NCI-H1092 (cell line): ENCODE measurements at regions not wholly inside any gene's neighbourhood (a gene's known extent, or its start where the extent isn't known, plus 50 kb on each side); places are given as distances from the start of the nearest gene placed in this dataset.

Source experiments
- DNase-seq: peaks from one replicate; lab custom pipeline; 2025; lab: John Stamatoyannopoulos, UW

DNA sequence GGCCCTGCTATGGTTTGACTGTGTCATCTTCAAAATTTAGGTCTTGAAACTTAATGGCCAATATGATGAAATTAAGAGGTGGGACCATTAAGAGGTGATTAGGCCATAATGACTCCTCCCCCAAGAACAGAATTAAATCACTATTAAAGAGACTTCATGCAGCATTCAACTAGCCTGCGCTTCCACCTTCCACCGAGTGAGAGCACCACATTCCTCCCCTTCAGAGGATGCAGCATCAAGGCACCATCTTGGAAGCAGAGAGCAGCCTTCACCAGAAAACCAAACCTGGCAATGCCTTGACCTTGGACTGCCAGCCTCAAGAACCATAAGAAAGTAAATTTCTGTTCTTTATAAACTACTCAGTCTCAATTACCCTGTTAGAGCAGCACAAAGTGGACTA lies 371.1 kb upstream of the NFE2L3 start:
- no peak for DNase-seq

DNA sequence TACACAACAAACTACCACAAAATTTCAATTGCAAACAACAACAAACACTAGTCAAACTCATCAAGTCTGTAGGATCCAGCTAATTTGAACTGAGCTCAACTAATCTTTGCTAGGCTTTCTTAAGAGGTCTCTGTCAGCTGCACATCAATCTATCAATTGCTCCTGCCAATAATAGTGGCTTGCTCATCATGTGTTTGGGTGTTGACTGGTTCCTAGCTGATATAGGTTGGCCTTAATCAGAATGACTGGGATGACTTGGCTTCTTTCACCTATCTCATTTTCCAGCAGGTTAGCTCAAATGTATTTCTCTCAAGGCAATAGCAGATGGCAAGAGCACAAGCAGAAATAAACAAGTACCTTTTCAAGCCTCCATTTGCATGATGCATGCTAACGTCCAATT lies 370.3 kb upstream of the NFE2L3 start:
- no peak for DNase-seq

DNA sequence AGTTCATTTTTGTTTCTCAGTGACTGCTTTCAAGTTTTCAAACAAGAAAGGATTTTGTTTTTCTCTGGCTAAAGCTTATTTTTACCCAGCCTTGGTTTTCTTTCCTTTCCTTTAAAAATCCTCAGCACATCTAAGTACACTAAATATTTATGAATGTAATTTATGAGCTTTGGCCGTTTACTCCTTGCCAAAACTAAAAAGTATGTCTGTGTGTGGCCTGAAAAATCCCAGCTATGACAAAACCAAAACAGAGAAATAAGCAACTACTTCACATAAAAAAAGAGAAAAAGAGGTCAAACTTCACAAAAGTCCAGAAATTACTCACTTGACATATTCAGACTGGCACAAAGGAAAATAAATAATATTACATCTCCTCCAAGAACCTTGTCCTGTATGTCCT lies 365.1 kb upstream of the NFE2L3 start:
- no peak for DNase-seq

DNA sequence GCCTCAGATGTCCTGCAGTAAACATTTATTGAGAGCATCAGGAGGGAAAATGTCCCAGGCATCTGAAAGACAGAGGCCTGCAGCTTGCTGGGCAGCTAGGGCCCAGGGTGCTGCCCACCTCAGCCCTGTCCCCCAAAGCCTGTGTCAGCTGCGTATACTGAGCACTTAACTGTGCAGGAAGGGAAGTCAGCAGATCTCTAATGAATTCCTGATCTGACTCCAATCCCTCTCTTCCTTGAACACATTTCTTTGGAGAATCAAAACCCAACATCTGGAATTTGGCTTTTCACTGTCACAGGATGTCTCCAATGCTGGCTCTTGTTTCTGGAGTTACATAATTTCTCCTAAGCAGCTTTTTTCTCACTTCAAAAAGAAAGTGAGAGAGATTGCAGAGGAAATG lies 364.7 kb upstream of the NFE2L3 start:
- DNase-seq: no peak

DNA sequence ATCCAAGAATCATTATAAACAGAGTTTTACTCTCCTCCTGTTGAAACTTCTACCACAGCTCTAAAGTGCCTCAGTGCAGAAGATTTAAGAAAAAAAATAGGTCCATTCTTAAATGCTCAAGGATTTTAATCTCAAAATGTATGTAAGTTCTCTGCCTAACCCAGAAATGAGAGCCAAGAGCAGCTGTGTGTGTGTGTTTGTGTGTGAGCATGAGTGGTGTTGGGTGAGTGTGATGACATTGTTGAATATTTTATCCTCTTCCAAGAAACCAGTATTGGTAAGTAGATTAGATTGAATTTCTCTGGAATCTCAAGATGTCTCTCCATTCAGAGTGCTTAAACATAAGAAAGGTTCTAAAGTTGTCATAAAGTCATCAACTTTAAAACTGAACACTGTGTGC lies 363.6 kb upstream of the NFE2L3 start:
- no peak for DNase-seq

DNA sequence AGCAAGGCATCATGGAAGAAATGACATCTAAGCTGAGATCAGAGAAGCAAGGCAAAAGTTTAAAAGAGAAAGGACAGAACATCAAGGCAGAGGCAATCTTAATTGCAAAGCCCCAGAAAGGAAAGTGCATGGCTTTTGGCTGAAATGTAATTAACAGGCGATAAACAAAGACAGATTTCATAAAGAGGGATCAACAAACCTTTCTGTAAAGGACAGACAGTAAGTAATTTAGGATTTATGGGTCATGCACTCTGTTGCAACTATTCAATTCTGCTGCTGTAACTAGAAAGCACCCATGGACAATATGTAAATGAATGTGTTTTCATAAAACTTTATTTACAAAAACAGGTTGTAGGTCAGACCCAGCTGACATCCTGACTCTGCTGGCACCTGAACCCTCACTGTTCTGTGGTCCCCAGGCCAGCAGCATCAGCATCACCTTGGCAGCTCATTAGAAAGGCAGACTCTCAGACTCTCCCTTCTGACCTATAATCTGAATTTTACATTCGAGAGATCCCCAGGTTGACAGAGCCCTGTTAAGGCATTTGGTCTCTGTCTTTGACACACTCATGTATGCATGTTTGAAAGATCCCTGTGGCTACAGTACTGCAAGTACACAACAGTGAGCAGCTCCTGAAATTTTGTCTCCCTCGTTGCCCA lies 362.9 kb upstream of the NFE2L3 start:
- no peak for DNase-seq

DNA sequence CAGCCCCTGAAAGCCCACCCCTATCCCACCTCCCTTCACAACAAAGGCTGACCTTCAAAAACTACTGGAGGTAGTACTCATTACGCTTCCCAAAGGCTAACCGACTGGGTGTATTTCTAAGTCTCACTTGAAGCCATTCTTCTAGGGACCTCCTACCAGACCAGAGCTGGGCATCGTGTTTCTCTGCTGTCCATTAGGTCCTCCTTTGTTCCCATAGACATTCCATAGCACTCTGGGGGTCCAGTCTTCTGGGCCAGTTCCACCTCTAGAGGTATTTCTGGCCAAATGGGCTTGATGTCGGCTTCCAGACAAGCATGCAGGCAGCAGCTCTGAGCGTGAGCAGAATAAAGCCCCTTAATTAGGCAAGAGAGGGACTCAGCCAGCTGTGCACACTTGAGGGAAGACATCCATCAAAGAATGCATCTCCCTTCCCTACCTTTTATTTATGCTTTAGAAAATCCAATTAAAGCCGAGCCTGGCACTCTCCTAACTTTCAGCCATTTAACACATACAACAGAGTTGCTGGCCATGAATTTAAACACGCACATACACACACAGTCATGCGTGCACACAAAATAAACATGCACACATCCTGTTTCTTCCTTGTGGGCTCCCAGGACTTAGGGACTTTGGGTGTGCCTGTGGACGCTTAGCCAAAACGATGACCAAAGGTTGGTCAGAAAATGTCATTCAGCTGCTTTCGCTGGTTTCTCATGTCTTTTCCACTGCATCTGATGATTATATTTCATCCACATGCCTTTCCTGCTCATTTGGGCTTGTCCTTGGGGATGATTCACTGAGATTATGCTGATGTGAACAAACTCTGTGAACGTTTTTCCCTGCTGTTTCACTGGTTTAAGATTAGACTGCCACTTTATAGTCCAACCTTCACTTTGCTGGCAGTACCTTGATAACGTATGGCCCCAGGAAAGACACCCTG lies 362.0 kb upstream of the NFE2L3 start:
- DNase-seq: no peak

DNA sequence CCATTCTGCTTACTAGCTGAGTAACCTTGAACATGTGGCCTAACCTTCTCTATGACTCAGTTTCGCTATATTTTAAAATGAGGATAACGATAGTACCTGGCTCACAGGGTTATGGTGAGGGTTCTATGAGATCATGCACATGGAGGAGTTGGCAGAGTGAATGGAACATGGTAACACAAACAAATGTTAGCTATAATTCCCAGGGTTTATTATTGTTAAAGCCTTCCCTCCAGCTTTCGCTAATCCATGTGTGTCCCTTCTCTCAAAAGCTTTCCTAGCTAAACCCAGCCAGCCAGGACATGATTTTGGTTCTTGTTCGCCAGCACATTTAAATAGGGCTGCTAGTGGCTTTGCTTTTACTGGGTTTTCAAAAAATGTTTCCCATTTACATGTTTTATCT lies 361.0 kb upstream of the NFE2L3 start:
- DNase-seq: no peak

DNA sequence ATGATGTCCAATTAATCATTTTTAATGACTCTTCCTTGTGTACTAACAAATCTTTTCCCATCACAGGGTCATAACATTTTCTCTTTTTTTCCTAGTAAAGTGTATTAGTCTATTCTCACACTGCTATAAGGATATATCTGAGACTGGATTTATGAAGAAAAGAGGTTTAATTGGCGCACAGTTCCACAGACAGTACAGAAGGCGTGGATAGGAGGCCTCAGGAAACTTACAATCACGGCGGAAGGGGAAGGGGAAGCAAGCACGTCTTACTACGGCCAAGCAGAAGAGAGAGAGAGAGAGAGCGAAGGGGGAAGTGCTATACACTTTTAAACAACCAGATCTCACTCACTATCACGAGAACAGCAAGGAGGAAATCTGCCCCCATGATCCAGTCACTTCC lies 359.4 kb upstream of the NFE2L3 start:
- no peak for DNase-seq

DNA sequence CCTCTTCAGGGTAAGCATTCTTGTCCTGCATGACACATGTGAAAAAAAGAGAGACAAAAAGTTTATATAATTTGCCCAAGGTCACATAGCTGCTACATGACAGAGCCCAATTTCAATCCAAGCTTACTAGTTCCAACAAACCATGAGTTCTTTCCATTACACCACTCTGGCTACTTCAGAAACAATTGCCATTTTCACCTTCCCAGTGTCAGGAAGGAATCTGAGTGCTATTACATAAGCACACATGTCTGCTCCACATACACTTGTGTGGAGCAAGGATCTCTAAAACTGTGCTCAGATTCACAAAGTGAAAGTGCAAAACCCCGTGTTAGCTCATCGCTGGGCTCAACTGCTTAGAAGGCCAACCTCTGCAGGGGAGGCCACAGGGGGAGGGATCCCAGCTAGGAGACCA lies 356.2 kb upstream of the NFE2L3 start:
- no peak for DNase-seq

DNA sequence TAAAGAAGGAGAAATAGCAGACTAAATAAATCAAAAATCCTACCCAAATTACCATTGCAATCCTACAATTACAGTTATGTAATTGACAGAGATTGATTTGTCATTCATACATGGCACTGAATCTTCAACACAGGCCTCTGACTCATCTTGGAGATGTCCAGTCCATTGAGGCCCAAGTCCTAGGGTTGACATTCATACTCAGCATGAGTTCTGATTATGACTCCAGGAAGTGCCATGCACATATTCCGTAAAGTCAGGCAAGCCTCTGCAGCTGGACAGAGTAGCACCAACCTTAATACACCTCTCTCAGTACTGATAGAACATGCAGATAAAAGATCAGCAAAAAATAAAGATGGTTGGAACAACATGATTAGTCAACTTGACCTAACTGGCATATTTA lies 353.7 kb upstream of the NFE2L3 start:
- DNase-seq: no peak

DNA sequence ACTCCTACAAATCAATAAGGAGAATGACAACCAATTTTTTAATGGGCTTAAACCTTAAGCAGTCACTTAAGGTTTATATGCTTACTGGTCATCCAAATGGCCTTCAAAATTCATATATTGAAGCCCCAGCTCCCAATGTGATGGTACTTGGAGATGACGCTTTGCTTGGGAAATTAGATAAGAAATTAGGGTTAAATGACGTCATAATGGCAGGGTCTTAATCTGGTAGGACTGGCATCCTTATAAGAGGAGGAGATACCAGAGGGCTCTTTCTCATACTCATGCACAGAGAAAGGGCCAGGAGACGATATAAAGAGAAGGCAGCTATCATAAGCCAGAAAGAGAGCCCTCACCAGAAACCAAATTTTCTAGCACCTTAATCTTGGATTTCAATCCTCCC lies 350.8 kb upstream of the NFE2L3 start:
- DNase-seq: no peak

DNA sequence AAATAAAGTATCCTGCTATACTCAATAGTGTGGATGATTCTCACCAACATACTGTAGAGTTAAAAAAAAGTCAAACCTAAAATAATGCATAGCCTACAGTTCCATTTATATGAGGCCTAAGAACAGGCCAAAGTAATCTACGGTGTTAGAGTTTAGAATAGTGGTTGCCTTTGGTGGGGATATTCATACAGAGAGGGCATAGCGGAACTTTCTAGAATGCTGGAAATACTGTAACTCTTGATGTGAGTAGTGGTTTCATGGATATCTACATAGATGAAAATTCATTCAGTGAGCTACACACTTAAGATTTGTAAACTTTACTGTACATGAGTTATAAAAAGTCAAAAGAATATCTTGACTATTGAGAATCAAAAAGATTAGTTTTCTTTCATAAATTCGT lies 349.9 kb upstream of the NFE2L3 start:
- DNase-seq: no peak

DNA sequence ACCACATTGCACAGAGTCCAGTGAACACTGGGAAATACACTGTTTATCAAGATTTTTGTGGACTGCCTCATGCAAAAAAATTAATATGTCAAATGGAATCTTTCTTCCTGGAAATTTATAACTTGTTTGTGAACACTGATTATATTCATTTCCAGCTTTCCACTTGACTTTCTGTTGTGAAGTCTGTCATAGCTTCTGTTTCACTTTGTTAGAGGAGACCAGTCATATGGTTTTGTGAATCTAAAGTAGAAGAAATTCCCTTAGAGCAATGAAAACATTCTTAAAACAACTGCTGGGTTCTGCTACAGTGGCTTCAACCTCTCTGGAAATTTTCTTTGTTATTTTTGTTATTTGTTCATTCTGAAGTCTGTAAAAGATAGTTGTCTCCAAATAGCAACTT lies 349.5 kb upstream of the NFE2L3 start:
- DNase-seq: no peak

DNA sequence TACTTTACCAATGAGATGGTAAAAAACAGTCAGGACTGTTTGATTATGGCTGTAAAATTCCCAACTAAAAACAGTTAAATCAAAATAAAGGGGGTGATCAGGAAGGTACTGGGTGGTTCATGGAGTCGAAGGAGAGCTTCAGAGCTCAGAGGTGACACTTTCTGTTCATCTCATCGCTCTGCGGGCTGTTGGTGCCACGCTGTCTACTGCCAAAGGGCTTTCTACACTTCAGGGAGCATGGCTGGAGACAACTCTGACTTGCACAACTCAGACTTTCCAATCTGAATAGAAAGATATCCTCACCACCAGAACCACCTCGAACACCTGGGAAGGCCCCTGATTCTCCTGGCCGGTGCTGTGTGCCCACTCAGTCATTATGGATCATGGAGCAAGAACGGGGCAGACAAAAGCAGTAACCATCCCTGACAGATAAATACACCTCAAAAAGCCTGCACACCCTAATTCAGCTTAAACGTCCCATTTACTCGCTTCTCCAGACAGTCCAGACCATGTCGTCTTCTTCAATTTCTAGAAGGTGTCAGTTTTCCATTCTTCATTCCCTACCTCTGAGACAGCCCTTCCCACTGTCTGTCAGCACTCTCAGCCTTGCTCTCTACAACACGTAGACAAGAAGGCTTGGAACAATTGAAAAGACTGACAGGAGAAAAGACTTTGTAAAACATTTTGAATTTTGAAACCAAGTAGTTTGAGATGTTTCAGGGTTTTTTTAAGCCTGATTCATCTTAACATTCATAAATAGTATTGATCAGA lies 348.7 kb upstream of the NFE2L3 start:
- no peak for DNase-seq

DNA sequence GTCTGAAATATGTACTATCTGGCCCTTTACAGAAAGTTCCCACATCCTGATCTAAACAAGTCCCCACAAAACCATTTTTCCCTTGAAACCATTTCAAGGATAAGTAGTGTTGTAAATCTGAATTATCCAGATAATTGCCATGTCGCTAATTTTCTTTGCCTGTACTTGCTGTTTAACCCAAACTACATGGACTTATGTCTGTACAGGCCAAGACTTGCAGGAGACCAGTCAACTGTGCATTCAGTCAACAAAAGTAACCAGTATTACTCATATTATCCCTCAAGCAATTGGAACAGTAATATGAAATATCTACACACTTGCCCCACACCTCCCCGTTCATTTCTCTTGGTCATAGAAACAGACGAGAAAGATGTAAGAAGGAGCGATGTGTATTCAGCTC lies 347.8 kb upstream of the NFE2L3 start:
- no peak for DNase-seq

DNA sequence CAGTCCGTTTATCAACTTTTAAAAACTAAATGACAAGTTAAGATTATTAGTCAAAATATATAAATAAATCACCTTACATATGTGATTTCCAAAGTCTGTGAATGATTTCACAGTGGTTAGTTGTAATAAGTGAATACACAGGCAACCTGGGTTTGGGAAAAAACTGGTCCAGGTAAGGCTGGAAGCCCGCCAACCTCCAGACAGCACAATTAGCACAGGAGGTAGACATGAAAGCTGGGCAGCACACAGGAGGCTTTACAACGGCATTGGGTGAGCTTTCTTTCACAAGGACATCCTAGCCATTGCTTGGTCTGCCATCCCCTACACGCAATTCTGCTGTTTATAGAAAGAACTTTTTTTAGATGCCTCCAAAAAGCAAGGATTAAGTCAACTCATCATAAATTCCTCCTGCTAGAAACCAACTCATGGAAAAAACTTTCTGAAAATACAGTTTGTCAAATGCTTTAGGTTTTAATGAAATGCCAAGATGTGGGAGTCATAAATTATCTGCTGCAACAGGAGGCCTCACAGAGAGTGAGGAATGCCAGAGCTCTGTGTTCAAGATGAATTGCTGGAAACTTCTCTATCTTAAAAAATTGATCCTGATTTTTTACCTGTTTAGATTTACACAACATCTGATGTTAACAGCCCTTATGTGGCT lies 346.8 kb upstream of the NFE2L3 start:
- DNase-seq: no peak

DNA sequence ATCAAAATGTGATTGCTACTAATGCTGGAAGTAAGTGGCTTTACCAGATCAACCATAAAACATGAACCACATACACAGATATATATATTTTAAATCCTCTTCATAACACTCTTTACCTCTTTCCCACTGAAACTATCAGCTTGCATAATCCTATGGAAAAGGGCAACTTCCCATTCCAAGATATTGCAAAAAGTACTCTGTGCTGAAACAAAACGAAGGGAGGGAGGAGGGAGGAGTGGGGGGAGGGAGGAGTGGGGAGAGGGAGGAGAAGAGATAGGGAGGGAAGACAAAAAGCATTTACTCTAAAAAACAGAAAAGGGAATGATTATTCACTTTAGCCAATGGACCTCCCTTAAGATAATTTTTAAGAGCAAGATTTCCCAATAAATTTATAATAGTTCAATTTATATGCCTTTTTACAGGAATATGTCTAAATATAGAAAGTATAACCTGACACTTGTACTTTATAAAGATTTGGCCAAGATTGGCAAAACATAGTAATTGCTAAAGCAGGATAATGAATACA lies 344.8 kb upstream of the NFE2L3 start:
- DNase-seq: no peak

DNA sequence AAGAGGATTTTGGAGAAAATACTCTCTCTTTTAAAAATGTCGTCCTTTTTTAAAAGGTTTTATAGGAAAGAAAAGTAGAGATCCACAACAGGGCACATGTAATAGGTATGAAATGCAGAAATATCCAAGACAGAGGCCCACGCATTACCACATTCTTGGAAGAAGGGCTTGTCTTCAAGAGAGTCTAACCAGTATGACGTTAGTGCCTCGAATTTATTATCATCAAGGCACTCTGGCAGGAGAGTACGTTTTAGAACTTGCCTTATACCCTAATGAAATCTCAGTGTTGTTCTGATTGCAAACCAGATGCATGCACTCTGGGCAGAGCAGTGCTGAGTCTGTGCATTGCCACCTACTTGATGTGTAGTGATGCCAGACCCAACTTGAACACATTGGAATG lies 342.6 kb upstream of the NFE2L3 start:
- no peak for DNase-seq

DNA sequence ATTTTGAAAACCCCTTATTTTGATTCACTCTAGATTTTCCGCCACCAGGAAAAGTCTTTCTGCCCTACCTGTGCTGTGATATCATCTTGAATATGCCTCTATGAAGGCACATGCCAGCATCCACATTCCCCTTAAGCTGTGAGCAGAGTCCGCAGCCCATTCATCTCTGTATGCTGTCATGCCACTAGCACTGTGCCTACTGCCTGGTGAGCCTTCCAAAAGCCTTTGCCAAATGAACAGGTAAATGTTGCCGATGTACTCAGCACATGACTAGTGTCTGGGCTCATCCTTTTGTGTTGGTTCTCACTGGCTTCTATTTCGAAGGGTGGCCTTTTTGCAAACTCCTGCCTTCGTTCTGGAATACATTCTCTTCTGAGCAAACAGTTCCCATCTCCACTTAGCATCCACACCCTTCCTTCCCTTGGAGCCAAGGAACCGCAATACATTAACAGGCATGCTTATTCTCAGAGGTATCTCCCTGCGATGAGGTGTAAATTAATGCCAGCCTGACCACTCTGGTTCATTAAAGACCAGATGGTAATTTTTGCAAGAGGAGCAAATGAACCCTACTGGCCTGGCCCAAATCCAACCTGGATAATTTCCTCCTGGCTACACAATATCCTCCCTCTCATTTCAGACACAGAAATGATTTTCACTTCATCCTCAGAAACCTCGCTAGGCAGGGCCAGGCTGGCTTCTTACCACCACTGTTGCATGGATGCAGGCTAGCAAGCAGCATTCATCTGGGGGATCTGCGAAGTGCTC lies 339.7 kb upstream of the NFE2L3 start:
- DNase-seq: no peak

DNA sequence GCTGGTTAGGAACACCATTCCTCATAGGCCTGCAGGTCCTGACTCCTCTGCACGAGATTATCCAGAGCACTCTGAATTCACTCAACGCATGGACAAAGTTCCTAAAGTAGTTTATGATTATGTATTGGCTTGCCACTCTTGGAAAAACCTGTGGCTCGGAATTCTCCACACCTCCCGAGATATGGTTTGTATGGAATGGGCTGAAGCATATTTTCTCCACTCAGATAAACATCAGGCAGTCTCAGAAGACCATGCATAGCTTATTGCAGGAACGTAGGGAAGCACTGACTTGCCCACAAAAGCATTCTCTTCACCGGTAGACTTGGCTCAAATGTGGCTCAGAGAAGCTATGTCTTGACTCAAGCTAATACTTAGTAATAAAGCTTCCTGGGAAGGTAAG lies 338.6 kb upstream of the NFE2L3 start:
- DNase-seq: no peak
